ENCODE measurements at regions not wholly inside any gene's neighbourhood (a gene's known extent, or its start where the extent isn't known, plus 50 kb on each side); places are given as distances from the start of the nearest gene placed in this dataset.

DNA sequence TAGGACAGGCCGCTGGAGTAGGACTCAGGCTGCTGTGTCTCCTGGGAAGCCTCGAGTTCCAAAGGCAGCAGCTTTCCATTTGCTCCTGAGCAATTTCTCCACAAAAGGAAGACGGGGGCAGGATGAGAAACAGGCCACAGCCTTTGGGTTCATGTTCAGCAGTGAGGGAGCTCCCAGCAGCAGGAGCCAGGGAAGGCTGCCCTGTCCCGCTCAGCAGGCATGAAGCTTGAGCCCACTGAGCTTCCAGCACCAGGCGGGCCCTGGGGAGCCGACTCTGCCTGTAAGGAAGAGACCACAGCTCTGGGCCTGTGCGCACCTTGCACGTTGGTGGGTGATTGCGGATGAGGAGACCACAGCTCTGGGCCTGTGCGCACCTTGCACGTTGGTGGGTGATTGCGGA lies 527.2 kb downstream of the TCERG1L start:
- TF ChIP-seq GATA2 (IDR thresholded peaks at IDR 0.05; ENCODE audit: low read depth, low read length): no peak
- TF ChIP-seq GATA3 (IDR thresholded peaks at IDR 0.05; ENCODE audit: low read depth, low read length): no peak

Measured in SH-SY5Y (cell line).